Spleen (tissue), 11 donors: ENCODE measurements at regions not wholly inside any gene's neighbourhood (a gene's known extent, or its start where the extent isn't known, plus 50 kb on each side); places are given as distances from the start of the nearest gene placed in this dataset.

Source experiments
- DNase-seq: peaks from one replicate; pipeline ENCODE4 v3.0.0-alpha.2; 2020
- H3K27ac ChIP-seq, 8 donors: fragments of 200-600 bp; sonication (generic) in 7 of 8; 1 replicate in 4 of 8; 2 replicates in 4 of 8; pipeline versions ENCODE4 v1.5.0 to v1.8.0; 2016 to 2021; ENCODE audit warnings: inconsistent platforms in 4 of 8, mild to moderate bottlenecking in 4 of 8, moderate library complexity in 1 of 8
- H3K27me3 ChIP-seq, 7 donors: fragments of 200-600 bp; sonication (generic) in 6 of 7; replicated peaks in 1 of 7; 1 replicate in 4 of 7; 2 replicates in 3 of 7; pipeline versions ENCODE4 v1.5.0 to v1.8.0; 2016 to 2021; ENCODE audit warnings: inconsistent platforms in 3 of 7, mild to moderate bottlenecking in 1 of 7
- H3K36me3 ChIP-seq, 6 donors: fragments of 200-600 bp; sonication (generic) in 5 of 6; 1 replicate in 4 of 6; 2 replicates in 2 of 6; pipeline versions ENCODE4 v1.5.0 to v1.8.0; 2016 to 2021; ENCODE audit warnings: inconsistent platforms in 2 of 6
- H3K4me1 ChIP-seq, 6 donors: fragments of 200-600 bp; sonication (generic) in 5 of 6; 1 replicate in 3 of 6; 2 replicates in 3 of 6; pipeline versions ENCODE4 v1.5.0 to v1.8.0; 2016 to 2021; ENCODE audit warnings: inconsistent platforms in 3 of 6
- H3K4me3 ChIP-seq, 8 donors: fragments of 200-600 bp; sonication (generic) in 7 of 8; 1 replicate in 4 of 8; 2 replicates in 4 of 8; pipeline versions ENCODE4 v1.5.0 to v1.8.0; 2016 to 2021; ENCODE audit warnings: inconsistent platforms in 4 of 8, mild to moderate bottlenecking in 4 of 8, moderate library complexity in 2 of 8
- H3K9me3 ChIP-seq, 8 donors: fragments of 200-600 bp; sonication (generic) in 7 of 8; 1 replicate in 4 of 8; 2 replicates in 4 of 8; pipeline versions ENCODE4 v1.5.0 to v1.8.0; 2016 to 2021; ENCODE audit warnings: inconsistent platforms in 4 of 8
- CTCF ChIP-seq, 11 experiments: fragments of 200-600 bp in 7 of 11; fragments of 450-650 bp in 4 of 11; sonication (generic) in 4 of 11; IDR thresholded peaks in 8 of 11; conservative IDR thresholded peaks in 3 of 11; 1 replicate in 7 of 11; 2 replicates in 4 of 11; pipeline versions ENCODE4 v1.4.0 to v1.8.0; 2016 to 2021; ENCODE audit warnings: antibody characterized with exemption in 11 of 11, inconsistent platforms in 4 of 11, mild to moderate bottlenecking in 1 of 11
- POLR2A ChIP-seq, 3 donors: fragments of 450-650 bp; IDR thresholded peaks; one replicate each; pipeline ENCODE4 v1.5.1; 2017; ENCODE audit warnings: antibody characterized with exemption in 3 of 3, mild to moderate bottlenecking in 1 of 3
- POLR2AphosphoS5 ChIP-seq, 3 donors: sonication (generic); formaldehyde crosslinking; IDR thresholded peaks; one replicate each; pipeline ENCODE4 v1.5.1; 2017; ENCODE audit warnings: antibody characterized with exemption in 3 of 3
- WGBS, 5 donors: extraction: QIAGEN DNeasy Blood & Tissue Kit in 3 of 5; methylation state at CpG; one replicate each; pipeline versions ENCODE4 v1.1.5 to v1.1.7; 2013 to 2018; 5-methylcytosine and 5-hydroxymethylcytosine counted together
- intact Hi-C: fragments of 100-400 bp; cut with DNase I; formaldehyde crosslinking; loops from one replicate; pipeline ENCODE4 v1.15.0; 2023; ENCODE audit warnings: low total_unique reads
- donor health status: healthy with polysubstance abuse.
- donor health status: DM: no; HTN: no; CAD: no; lungs with moderate emphysema.
- donor health status: DM: no; HTN: no; CAD: no.
- donor health status: Bipolar disorder and iron deficiency.
- donor health status: healthy.
- donor health status: DM: no; HTN: no; CAD: no.
- donor health status: DM: yes; HTN: yes; CAD: no.

- H3K36me3 ChIP-seq: no peaks in the 10 kb centered on the region
- no peak overlapping the region for H3K27ac ChIP-seq
- H3K4me1 ChIP-seq: peaks cover 0 to 8% (median 0%) of the 10 kb centered on the region in 6 donors
- DNase-seq: no peak
- no peak overlapping the region for H3K4me3 ChIP-seq
- no peaks in the 10 kb centered on the region for H3K9me3 ChIP-seq
- no peaks in the 10 kb centered on the region for H3K27me3 ChIP-seq
- TF ChIP-seq POLR2AphosphoS5 (IDR thresholded peaks at IDR 0.05) (no peak), POLR2A (IDR thresholded peaks at IDR 0.05) (no peak), CTCF (IDR thresholded peaks at IDR 0.05 in 8 of 11, conservative IDR thresholded peaks at IDR 0.05 in 3 of 11) (no peak)
- WGBS, 5 donors: 48 to 64% (median 50%) methylated on average over 1 of the region's 1 CpG
- intact Hi-C loops: no loop called here
These were observed 290.2 kb upstream of the TCF4 start for GRCh38 chr18:55878224-55878623.

GRCh38 chr18:55877321-55877720 is 289.3 kb upstream of the TCF4 start:
- no peak for TF ChIP-seq POLR2A (IDR thresholded peaks at IDR 0.05)
- 93 to 100% (median 98%) methylated on average over 1 of the region's 1 CpG for WGBS, 5 donors
- intact Hi-C loops: no loop called here
- no peak for DNase-seq
- H3K27ac ChIP-seq: no peak overlapping the region
- H3K36me3 ChIP-seq: no peaks in the 10 kb centered on the region
- no peaks in the 10 kb centered on the region for H3K27me3 ChIP-seq
- no peak overlapping the region for H3K4me3 ChIP-seq
- peaks cover 0 to 8% (median 0%) of the 10 kb centered on the region in 6 donors for H3K4me1 ChIP-seq
- no peaks in the 10 kb centered on the region for H3K9me3 ChIP-seq

- no peak for TF ChIP-seq CTCF (IDR thresholded peaks at IDR 0.05 in 8 of 11, conservative IDR thresholded peaks at IDR 0.05 in 3 of 11)
- no peak for TF ChIP-seq POLR2A (IDR thresholded peaks at IDR 0.05)
- no peaks in the 10 kb centered on the region for H3K27me3 ChIP-seq
- H3K9me3 ChIP-seq: no peaks in the 10 kb centered on the region
- DNase-seq: no peak
- no peaks in the 10 kb centered on the region for H3K36me3 ChIP-seq
- intact Hi-C loops: no loop called here
- H3K4me1 ChIP-seq: peaks cover 0 to 8% (median 0%) of the 10 kb centered on the region in 6 donors
- H3K27ac ChIP-seq: no peak overlapping the region
- 83 to 92% (median 85%) methylated on average over 2 of the region's 2 CpGs for WGBS, 5 donors
- no peak overlapping the region for H3K4me3 ChIP-seq
These were observed 288.3 kb upstream of the TCF4 start for GRCh38 chr18:55876254-55876653.

GRCh38 chr18:55875371-55875901 is 287.4 kb upstream of the TCF4 start:
- TF ChIP-seq POLR2AphosphoS5 (IDR thresholded peaks at IDR 0.05) (no peak), POLR2A (IDR thresholded peaks at IDR 0.05) (no peak), CTCF (IDR thresholded peaks at IDR 0.05 in 8 of 11, conservative IDR thresholded peaks at IDR 0.05 in 3 of 11) (no peak)
- DNase-seq: no peak
- intact Hi-C loops: no loop called here
- Histone ChIP-seq H3K27ac (no peak overlapping the region), H3K4me3 (no peak overlapping the region), H3K27me3 (no peaks in the 10 kb centered on the region), H3K4me1 (peaks cover 0 to 8% (median 0%) of the 10 kb centered on the region in 6 donors), H3K9me3 (no peaks in the 10 kb centered on the region), H3K36me3 (no peaks in the 10 kb centered on the region)
- WGBS, 5 donors: 61 to 82% (median 69%) methylated on average over 3 of the region's 3 CpGs
